ENCODE measurements at regions not wholly inside any gene's neighbourhood (a gene's known extent, or its start where the extent isn't known, plus 50 kb on each side); places are given as distances from the start of the nearest gene placed in this dataset.

DNA sequence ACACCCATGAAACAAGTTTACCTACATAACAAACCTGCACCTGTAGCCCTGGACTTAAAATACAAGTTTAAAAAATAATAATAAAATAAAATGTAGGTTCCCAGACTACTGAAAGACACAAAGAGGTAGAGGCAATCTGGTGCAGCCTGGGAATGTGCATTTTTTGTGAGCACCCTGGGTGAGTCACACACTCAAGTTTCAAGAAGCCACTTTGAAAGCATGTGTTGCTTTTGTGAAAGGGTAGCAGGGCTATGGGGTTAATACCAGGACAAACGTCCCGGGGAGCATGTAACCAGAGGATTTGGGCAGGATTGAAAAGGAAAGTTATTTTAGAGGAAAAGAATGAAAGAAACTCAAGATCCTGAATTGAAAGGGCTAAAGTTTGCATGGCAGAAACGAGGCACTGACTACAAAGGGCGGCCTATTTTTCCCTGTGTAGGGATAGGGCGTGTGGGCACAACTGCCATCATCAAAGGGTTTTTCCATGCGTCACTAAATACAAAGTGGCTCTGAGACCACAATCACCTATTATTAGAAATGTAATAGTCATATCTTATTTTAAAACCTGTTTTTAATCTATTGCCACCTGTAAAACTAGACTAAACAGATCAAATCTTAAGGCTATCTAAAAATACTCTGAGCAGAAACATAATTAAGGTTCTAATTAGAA, 314.9 kb downstream of the COG6 start (continued):
- TF ChIP-seq, protein P1, sequence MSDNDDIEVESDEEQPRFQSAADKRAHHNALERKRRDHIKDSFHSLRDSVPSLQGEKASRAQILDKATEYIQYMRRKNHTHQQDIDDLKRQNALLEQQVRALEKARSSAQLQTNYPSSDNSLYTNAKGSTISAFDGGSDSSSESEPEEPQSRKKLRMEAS (CRISPR knock-in tag; IDR thresholded peaks at IDR 0.05) = no peak
- TF ChIP-seq, protein P2, sequence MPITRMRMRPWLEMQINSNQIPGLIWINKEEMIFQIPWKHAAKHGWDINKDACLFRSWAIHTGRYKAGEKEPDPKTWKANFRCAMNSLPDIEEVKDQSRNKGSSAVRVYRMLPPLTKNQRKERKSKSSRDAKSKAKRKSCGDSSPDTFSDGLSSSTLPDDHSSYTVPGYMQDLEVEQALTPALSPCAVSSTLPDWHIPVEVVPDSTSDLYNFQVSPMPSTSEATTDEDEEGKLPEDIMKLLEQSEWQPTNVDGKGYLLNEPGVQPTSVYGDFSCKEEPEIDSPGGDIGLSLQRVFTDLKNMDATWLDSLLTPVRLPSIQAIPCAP (CRISPR knock-in tag; IDR thresholded peaks at IDR 0.05) = no peak
- TF ChIP-seq, protein P3, sequence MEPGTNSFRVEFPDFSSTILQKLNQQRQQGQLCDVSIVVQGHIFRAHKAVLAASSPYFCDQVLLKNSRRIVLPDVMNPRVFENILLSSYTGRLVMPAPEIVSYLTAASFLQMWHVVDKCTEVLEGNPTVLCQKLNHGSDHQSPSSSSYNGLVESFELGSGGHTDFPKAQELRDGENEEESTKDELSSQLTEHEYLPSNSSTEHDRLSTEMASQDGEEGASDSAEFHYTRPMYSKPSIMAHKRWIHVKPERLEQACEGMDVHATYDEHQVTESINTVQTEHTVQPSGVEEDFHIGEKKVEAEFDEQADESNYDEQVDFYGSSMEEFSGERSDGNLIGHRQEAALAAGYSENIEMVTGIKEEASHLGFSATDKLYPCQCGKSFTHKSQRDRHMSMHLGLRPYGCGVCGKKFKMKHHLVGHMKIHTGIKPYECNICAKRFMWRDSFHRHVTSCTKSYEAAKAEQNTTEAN (CRISPR knock-in tag; IDR thresholded peaks at IDR 0.05) = no peak
- no peak for TF ChIP-seq ZNF671 (CRISPR knock-in tag; IDR thresholded peaks at IDR 0.05)
- TF ChIP-seq CREB1 (CRISPR knock-in tag; IDR thresholded peaks at IDR 0.05) = no peak
- TF ChIP-seq ZNF416 (CRISPR knock-in tag; IDR thresholded peaks at IDR 0.05) = no peak
- no peak for TF ChIP-seq ATF1 (CRISPR knock-in tag; IDR thresholded peaks at IDR 0.05)
- TF ChIP-seq, protein P4, sequence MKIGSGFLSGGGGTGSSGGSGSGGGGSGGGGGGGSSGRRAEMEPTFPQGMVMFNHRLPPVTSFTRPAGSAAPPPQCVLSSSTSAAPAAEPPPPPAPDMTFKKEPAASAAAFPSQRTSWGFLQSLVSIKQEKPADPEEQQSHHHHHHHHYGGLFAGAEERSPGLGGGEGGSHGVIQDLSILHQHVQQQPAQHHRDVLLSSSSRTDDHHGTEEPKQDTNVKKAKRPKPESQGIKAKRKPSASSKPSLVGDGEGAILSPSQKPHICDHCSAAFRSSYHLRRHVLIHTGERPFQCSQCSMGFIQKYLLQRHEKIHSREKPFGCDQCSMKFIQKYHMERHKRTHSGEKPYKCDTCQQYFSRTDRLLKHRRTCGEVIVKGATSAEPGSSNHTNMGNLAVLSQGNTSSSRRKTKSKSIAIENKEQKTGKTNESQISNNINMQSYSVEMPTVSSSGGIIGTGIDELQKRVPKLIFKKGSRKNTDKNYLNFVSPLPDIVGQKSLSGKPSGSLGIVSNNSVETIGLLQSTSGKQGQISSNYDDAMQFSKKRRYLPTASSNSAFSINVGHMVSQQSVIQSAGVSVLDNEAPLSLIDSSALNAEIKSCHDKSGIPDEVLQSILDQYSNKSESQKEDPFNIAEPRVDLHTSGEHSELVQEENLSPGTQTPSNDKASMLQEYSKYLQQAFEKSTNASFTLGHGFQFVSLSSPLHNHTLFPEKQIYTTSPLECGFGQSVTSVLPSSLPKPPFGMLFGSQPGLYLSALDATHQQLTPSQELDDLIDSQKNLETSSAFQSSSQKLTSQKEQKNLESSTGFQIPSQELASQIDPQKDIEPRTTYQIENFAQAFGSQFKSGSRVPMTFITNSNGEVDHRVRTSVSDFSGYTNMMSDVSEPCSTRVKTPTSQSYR (CRISPR knock-in tag; IDR thresholded peaks at IDR 0.05) = no peak
- TF ChIP-seq, protein P5, sequence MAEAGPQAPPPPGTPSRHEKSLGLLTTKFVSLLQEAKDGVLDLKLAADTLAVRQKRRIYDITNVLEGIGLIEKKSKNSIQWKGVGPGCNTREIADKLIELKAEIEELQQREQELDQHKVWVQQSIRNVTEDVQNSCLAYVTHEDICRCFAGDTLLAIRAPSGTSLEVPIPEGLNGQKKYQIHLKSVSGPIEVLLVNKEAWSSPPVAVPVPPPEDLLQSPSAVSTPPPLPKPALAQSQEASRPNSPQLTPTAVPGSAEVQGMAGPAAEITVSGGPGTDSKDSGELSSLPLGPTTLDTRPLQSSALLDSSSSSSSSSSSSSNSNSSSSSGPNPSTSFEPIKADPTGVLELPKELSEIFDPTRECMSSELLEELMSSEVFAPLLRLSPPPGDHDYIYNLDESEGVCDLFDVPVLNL (CRISPR knock-in tag; IDR thresholded peaks at IDR 0.05; ENCODE audit: borderline replicate concordance, low read depth) = no peak
- TF ChIP-seq SP1 (CRISPR knock-in tag; conservative IDR thresholded peaks at IDR 0.05) = no peak
- TF ChIP-seq MYBL2 (CRISPR knock-in tag; IDR thresholded peaks at IDR 0.05) = no peak
- TF ChIP-seq, protein P6, sequence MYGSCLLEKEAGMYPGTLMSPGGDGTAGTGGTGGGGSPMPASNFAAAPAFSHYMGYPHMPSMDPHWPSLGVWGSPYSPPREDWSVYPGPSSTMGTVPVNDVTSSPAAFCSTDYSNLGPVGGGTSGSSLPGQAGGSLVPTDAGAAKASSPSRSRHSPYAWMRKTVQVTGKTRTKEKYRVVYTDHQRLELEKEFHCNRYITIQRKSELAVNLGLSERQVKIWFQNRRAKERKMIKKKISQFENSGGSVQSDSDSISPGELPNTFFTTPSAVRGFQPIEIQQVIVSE (CRISPR knock-in tag; IDR thresholded peaks at IDR 0.05; ENCODE audit: borderline replicate concordance) = no peak
- no peak for TF ChIP-seq JUN (CRISPR knock-in tag; IDR thresholded peaks at IDR 0.05)

DNA sequence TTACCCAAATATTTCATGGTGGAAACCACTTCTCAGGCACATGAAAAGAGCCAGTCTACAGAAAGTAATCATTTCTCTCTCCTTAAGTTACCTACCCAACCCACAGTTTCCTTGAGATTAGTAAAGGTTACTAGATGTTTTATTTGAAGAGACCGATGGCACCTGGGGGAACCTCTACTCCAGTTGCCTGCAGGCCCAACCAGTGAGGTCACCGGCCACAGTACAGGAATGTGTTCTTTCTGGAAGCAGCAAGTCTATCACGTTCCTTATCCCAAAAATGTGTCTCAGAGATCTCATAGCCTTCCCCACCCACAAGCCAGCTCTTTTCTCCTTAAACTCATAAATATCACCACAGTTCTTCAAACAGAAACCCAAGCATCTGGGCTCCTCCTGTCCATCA, 316.1 kb downstream of the COG6 start:
- H3K4me3 Mint-ChIP-seq = no peak overlapping the region
- ChIA-PET CTCF (no interaction called here), POLR2A (no interaction called here)
- ATAC-seq (no peak), DNase-seq (ENCODE audit: low spot score) (no peak)
- H3K9me3 Mint-ChIP-seq = peaks cover 6% of the 10 kb centered on the region; the same call in 1 of the 2 replicates
- H3K27me3 Mint-ChIP-seq (ENCODE audit: low read depth) = no peaks in the 10 kb centered on the region
- no peaks in the 10 kb centered on the region for H3K36me3 Mint-ChIP-seq
- H3K4me1 Mint-ChIP-seq = 0 out of 2 replicates have a peak, but pooled peaks cover 2% of the 10 kb centered on the region
- no peak overlapping the region for H3K27ac Mint-ChIP-seq
- TF ChIP-seq NR2C2 (CRISPR knock-in tag; IDR thresholded peaks at IDR 0.05) = no peak
- TF ChIP-seq, protein P7, sequence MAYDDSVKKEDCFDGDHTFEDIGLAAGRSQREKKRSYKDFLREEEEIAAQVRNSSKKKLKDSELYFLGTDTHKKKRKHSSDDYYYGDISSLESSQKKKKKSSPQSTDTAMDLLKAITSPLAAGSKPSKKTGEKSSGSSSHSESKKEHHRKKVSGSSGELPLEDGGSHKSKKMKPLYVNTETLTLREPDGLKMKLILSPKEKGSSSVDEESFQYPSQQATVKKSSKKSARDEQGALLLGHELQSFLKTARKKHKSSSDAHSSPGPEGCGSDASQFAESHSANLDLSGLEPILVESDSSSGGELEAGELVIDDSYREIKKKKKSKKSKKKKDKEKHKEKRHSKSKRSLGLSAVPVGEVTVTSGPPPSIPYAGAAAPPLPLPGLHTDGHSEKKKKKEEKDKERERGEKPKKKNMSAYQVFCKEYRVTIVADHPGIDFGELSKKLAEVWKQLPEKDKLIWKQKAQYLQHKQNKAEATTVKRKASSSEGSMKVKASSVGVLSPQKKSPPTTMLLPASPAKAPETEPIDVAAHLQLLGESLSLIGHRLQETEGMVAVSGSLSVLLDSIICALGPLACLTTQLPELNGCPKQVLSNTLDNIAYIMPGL (CRISPR knock-in tag; IDR thresholded peaks at IDR 0.05) = no peak
- TF ChIP-seq ZNF263 (CRISPR knock-in tag; IDR thresholded peaks at IDR 0.05; ENCODE audit: low read depth) = no peak
- TF ChIP-seq, protein P8, sequence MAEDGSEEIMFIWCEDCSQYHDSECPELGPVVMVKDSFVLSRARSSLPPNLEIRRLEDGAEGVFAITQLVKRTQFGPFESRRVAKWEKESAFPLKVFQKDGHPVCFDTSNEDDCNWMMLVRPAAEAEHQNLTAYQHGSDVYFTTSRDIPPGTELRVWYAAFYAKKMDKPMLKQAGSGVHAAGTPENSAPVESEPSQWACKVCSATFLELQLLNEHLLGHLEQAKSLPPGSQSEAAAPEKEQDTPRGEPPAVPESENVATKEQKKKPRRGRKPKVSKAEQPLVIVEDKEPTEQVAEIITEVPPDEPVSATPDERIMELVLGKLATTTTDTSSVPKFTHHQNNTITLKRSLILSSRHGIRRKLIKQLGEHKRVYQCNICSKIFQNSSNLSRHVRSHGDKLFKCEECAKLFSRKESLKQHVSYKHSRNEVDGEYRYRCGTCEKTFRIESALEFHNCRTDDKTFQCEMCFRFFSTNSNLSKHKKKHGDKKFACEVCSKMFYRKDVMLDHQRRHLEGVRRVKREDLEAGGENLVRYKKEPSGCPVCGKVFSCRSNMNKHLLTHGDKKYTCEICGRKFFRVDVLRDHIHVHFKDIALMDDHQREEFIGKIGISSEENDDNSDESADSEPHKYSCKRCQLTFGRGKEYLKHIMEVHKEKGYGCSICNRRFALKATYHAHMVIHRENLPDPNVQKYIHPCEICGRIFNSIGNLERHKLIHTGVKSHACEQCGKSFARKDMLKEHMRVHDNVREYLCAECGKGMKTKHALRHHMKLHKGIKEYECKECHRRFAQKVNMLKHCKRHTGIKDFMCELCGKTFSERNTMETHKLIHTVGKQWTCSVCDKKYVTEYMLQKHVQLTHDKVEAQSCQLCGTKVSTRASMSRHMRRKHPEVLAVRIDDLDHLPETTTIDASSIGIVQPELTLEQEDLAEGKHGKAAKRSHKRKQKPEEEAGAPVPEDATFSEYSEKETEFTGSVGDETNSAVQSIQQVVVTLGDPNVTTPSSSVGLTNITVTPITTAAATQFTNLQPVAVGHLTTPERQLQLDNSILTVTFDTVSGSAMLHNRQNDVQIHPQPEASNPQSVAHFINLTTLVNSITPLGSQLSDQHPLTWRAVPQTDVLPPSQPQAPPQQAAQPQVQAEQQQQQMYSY (CRISPR knock-in tag; IDR thresholded peaks at IDR 0.05) = no peak
- TF ChIP-seq, protein P9, sequence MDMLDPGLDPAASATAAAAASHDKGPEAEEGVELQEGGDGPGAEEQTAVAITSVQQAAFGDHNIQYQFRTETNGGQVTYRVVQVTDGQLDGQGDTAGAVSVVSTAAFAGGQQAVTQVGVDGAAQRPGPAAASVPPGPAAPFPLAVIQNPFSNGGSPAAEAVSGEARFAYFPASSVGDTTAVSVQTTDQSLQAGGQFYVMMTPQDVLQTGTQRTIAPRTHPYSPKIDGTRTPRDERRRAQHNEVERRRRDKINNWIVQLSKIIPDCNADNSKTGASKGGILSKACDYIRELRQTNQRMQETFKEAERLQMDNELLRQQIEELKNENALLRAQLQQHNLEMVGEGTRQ (CRISPR knock-in tag; IDR thresholded peaks at IDR 0.05) = no peak
- no peak for TF ChIP-seq IRF2 (CRISPR knock-in tag; IDR thresholded peaks at IDR 0.05; ENCODE audit: borderline replicate concordance, low read depth)
- no peak for TF ChIP-seq ZNF671 (CRISPR knock-in tag; IDR thresholded peaks at IDR 0.05)
- TF ChIP-seq, protein P10, sequence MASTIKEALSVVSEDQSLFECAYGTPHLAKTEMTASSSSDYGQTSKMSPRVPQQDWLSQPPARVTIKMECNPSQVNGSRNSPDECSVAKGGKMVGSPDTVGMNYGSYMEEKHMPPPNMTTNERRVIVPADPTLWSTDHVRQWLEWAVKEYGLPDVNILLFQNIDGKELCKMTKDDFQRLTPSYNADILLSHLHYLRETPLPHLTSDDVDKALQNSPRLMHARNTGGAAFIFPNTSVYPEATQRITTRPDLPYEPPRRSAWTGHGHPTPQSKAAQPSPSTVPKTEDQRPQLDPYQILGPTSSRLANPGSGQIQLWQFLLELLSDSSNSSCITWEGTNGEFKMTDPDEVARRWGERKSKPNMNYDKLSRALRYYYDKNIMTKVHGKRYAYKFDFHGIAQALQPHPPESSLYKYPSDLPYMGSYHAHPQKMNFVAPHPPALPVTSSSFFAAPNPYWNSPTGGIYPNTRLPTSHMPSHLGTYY (CRISPR knock-in tag; IDR thresholded peaks at IDR 0.05) = no peak
- TF ChIP-seq, protein P1 (CRISPR knock-in tag; IDR thresholded peaks at IDR 0.05) = no peak
